Stimulated activated CD8-positive, alpha-beta memory T cell treated with anti-CD3 and anti-CD28 coated beads, Interleukin-7, amount 100 ng/mL, for 24 hours (primary cell): ENCODE measurements at regions not wholly inside any gene's neighbourhood (a gene's known extent, or its start where the extent isn't known, plus 50 kb on each side); places are given as distances from the start of the nearest gene placed in this dataset.

ENCODE experiments used
- DNase-seq: peaks from one replicate; pipeline ENCODE4 v3.0.0-alpha.2; 2020; ENCODE audit warnings: low read depth

DNA sequence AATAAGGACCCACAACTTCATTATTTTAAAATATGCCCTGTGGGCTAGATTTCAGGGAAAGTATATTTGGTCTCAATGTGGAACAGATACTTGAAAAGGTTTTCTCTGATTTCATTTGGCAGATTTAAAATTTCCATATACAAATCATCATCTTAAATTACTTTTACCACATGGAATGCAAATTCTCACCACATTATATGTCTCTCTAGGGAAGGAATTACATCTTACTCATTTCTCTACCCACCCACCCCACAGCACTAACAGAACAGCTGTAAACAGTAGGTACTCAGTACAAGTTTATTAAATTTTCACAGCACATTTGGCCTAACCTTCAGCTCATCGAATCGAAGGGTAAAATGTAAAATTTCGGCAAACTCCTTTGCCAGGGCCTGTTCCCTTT is 104.0 kb downstream of the CYRIA start:
- DNase-seq: no peak

DNA sequence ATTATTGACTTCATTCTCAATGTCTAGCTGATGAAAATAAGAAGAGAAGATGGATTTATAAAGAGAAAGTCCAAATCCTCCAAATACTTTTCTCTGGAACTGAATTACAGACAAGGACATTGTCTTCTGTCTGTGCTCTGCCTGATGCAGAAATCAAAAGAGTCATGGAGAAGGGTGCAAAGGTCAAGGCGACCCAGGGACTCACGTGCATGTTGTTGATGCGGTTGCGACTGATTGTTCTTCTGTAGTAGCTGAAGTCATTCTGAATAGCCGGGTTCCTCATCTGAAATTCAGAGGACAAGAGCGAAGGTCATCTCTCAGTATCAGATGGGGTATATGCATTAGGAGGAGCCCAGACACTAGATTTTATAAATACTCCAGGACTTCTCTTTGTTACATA is 104.4 kb downstream of the CYRIA start:
- no peak for DNase-seq

DNA sequence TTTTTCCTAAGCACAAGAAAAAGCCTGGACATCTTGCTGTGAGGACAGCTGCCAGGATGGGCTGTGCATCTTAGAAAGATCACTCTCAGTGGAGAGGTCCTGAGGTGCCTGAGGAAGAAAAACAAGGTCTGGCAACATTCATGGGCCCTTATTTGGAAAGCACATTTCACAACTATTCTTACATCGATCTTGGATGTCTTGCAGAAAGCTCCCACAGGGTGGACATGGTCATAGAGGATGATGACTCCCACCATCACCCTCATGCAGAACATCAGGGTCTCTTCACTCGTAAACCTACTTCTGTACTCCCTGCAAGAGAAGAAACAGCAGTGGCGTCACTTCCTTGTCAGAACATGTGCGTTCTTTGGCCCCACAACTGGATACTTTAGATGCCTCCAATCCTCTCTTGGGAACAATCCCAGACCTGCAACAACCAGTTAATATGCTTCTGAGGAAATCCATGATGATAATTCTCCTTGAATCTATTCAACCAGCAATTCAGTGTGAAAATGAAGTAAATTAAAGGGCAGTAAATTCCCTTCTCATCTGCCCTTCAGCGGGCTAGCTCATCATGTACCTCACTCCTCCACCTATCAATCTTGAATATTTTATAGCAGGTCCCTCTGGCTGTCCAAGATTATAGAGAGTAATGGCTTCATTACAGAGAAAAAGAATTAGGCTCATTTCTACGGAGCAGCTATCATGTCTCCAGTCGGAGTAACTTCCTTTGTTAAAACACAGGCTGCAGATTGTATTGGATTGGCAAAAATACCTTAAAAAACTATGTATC is 106.2 kb downstream of the CYRIA start:
- DNase-seq: no peak

DNA sequence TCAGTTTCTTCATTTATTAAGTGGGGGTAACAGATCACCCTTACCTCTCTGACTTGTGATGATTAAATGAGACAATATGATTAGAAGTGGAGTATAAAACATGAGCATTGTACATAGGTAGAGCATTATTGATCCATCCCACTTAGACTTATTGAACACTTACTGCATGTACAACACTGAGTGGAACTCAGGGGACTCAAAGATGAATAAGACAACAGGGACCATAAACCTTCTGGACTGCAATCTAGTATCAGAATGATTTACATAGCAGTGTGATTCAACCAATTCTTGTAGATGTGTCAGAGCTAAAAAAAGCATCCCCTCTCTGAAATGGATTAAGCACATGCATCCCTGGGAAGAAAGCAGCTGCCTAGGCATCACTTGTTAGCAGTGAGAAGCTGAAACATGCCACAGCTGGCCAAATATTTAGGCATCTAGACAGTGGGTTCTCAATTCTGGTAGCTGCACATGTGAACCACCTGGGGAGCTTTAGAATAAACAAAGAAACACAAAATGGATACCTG is 111.5 kb downstream of the CYRIA start:
- DNase-seq: no peak

DNA sequence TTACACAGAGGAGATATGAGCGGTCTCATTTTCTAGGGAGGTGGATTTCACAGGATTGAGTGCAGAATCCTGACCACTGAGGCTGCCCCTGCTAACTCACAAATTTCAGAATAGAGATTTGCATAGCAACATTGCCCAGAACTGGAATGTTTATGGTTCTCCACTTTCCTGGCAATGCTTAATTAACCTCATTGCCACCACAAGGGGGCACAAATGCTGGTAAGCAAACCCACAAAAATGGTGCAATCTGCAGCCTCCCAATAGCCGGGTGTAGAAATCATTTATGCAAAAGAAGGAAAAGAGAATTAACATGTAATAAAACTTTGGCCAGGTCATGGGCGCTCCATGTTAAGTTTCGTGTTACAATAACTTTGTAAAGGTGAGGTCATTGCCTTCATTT is 112.4 kb downstream of the CYRIA start:
- no peak for DNase-seq

DNA sequence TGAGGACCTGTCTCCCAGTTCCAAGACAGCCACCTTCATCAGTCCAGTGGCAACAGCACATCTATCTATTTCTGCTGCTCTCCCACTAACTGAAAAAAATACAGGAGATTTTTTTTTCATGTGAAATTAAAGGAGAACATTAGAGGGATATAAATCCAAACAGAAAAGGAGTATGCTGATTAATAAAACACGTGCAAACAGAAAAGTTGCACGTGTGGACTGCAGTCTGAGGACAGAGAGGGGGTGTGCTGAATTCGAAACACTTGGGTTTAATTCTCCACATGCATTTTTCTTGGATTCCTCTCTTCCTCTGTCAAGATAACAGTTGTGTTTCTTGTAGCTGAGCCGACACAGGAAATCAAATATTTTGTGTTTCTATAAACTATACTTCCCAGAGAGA is 113.4 kb downstream of the CYRIA start:
- no peak for DNase-seq

DNA sequence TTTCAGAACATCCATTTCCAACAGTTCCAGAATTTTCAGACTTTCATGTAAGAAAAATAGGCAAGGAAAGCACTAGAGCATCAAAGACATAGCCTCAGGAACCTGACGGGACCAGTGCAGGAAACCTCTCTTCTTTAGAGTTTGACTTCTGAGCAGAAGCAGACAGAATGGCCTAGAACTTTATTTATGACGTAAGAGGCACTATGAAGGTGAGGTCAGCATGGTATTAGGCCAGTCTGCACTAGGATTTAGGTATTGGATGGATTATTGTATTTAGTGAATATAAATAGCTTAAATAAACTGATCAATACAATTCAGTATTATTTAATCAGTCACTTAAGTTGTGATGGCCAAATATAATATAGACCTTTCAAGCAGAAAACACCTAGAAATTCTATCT is 117.6 kb downstream of the CYRIA start:
- DNase-seq: no peak

DNA sequence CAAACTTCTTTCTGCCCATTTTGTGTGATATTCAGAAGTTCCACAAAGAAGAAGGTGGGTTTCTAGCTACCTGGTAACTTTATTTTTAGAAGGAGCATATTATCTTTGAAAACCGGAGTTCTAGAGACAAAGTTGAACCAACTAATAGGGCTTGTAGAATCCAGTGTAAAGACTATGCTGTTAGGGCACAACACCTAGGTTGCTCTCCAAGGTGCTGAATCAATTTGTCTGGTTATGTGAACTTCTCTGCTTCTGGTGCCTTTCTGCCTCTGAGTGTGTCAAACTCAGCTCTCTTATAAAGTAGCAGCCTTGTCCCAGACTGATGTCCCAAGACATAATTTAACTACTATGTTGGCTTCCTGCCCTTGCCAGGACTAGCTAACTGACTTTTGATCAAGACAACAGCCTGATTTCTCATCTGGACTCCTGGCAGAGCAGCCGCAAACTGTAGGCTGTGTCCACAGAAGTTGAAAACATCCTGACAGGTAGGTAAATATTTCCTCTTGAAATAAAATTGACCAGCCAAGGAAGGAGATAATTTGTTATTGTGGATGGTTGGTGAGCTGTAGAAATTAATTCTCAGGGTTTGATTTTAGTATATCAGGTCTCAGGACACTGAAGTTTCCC is 119.4 kb downstream of the CYRIA start:
- no peak for DNase-seq

DNA sequence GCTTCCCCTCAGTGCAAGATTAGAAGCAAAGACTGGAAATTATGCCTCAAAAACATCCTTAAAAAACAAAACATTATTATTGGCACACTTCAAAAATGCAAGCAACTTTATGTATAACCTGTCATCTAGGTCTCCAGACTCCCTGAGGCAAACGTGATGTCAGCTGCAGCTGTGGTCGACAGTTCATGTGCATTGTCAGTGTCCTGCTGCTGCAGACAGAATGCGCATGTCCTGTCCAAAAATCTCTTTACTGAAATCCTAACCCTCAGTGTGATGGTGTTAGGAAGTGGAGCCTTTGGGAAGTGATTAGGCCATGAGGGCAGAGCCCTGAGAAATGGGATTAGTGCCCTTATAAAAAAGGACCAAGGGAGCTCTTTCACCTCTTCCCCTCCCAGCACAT is 126.9 kb downstream of the CYRIA start:
- no peak for DNase-seq

DNA sequence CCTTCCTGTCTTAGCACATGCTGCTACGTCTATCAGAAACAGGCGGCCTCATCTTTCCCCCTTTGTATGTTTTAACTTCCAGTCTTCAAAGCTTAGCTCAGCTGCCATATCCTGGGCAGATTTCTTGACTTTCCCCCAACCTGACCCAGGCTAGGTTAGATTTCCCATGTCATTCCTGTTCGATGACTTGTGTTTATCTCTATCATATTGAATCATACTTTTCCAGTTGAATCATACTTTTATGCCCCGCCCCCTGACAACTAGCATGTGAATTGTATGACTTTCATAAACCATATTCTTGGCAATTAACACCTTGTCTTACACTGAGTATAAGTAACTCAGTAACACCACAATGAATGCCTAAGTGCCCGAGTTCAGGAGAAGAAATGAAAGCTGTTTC is 128.3 kb downstream of the CYRIA start:
- DNase-seq: no peak

DNA sequence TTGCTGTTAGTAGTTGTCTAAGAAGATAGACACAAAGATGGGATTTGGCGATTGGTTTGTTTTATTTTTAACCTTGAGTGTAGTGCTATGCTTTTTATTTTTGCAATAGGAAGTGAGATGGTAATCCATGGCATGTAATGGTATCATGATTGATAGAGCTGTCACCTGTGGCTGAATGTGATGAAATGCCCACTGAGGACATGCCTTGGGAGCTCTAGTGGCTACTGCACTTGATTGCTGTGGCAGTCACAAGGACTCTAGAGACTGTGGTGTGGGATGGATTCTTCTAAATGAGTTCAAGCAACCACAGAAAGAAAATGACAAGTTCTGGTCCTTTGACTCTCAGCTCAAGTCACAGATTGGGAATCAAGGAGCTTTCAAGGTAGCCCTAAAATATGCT is 139.4 kb downstream of the CYRIA start:
- DNase-seq: no peak

DNA sequence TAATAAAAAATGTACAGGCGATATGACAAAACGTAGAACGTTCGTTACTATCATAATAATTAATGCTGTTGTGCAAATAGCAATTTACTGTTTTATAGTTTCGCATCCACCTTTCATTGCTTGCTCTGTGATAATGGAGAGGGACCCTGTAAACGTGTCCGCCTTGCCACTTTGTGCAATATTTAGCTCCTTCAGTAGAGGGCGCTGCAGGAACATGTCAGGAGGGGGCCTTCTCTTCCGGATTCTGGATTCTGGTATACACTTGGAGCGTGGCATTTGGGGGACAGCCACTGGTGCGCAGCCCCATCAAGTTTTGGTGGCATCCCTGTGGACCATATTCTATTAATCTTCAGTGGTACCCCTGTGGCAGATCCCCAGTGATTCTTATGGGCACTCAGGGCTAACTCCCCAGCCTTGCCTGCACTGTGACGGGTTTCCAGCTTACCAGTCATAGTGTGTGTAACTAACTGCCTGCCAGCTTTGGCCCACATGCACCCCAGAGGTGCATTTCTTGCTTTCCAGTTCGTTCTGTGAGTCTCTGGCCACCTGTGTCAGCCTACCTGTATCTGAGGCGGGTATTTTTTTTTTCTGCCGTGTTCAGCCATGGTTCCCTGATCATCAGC is 140.3 kb downstream of the CYRIA start:
- DNase-seq: no peak

DNA sequence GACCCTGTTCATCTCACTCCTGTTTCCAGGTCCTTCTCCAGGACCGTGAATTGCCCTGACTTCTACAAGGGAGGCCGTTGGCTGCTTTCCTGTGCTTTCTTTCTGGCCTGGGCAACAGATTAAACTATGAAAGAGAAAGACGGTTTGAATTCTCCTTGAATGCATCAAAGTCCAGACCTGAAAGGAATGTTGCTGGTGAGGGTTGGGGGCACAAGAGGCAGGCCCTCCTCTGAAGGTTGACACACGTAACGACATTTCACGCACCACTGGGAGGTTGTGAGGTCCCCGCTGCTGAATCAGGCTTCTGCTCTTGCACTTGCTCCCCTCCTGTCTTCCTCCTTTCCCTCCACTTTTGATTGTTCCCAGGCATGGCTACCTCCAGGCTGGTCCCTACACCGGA is 141.9 kb downstream of the CYRIA start:
- no peak for DNase-seq

DNA sequence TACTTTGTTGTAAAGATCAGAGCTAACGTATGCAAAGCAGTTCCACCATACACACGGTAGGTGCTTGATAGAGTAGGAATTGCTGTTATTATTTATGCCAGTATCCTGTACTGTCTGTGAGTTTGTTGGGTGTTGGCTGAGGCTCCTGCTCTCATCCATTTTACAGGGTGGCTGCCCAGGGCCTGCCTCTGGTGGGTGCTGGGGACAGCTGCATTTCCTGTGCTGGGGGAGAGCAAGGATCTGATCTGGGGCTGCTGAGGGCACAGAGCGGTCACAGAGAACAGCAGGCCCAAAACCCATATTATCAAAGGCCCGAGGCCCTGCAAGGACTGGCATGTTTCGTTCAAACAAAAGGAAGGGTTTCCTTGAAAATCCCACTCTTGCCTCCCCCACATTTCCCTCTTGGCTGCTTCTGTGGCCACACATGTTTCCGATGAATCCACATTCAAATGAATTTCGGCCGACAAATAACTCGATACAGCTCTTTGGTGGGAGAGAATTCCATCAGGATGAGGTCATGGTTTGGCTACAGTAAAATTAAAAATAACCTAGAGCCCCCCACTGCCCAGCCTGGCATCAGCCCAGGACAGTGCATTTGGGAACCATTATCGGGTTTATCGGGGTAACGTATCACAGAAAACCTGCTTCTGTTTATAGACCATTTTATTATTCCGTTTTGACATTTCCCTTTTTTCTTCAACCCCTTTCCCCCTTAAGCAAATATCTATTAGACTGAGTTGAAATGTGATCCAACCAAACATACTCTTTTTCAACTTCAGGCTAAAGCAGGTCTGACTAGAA is 143.4 kb downstream of the CYRIA start:
- no peak for DNase-seq

DNA sequence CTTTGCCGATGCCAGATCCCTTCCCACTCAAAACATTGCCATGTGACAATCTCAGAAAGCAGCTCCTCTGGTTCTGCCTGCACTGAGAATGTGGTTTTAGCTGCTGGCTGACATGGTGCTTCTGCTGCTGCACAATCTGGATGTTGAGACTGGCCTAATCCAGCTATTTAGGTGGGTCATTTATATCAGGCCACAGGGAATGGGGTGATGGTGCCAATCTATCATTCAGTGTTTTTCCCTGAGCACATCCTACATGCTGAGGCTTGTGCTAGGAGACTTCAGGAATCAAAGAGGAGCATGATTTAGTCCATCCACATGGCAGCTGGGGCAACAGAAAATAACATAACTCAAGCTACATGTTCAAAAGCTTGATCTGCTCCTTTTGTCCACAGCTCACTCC is 144.7 kb downstream of the CYRIA start:
- DNase-seq: no peak

DNA sequence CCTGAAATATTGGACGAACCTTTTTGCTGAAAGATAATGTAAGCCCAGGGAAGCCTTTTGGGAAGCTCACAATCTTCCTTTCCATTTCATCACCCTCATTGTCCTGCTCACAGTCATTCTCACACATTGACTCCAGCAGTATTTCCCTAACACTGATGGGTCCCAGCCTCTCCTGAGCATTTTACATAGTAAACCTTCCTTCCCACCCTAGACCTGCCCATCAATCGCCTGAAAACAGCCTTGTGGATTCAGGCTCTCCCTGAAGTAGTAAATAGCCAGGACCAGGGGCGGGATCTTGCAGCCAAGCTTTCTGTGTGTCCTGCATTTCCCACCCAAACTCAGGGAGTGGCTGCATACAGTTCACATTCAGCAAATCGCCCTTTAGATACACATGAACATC is 149.9 kb downstream of the CYRIA start:
- DNase-seq: no peak

DNA sequence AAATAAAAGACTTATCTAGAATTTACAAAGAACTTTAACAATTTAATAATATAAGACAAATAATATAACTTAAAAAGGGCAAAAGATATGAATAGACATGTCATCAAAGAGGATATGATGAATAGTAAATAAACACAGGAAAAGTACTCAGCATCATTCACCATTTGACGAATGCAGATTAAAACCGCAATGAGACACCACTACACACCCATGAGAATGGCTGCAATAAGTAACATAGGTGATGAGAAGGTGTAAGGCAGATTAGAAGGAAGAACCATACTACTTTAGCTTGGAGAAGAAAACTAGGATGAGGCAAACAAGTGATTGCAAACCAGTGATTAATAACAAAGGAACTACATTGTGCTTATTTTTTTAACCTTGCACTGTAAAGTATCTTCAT is 152.0 kb downstream of the CYRIA start:
- DNase-seq: no peak

DNA sequence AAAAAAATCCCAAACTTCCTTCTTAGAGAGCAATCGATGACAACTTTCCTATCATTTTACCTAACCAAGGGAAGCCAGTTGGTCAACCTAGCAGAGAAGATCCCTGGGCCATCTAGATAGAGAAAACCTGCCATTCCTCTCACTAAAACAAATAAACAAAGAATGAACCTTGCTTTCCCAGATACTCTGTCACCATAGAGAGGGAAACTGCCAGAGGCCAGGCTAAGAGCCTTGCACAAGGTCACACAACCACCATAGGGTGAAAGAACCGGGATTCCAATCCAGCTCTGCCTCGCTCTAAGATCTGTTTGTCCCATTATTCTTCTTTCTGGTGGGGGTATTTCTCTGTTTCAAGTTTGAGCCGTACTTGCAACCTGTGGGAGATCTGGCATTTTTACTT is 154.6 kb downstream of the CYRIA start:
- DNase-seq: no peak

DNA sequence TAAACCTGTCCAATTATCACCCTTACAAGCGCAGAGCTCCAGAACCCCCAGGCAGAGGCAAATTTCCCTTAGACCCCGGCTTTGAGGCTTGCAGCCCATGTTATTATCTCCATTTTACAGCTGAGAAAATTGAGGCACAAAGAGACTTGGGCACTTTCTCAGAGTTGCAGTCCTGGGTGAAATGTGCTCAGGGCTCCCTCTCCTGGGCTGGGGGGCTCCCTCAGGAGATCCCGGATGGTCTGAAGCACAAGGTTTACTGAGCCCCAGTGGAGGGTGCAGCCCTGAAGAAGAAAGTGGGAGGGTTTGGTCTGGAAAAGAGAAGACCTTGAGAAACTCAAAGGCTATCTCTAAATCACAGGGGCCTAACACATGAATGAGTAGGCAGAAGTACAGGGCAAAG is 156.6 kb downstream of the CYRIA start:
- DNase-seq: no peak

DNA sequence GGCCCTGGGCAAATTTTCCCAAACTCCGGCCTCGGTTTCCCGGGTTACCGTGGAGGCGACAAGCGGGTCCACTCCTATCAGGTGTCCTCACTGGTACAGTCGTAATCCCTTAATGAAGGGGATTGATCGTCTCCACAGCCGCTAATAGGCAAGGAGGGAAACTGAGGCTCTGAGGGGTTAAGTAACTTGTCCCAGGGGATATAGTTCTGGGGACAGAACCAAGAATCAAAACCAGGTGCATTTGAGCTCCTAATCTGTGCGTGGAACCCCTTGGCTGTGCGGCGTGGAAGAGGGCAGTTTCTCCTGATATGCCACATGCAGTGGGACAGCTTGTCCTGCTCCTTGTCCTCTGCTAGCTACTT is 157.2 kb downstream of the CYRIA start:
- DNase-seq: no peak

DNA sequence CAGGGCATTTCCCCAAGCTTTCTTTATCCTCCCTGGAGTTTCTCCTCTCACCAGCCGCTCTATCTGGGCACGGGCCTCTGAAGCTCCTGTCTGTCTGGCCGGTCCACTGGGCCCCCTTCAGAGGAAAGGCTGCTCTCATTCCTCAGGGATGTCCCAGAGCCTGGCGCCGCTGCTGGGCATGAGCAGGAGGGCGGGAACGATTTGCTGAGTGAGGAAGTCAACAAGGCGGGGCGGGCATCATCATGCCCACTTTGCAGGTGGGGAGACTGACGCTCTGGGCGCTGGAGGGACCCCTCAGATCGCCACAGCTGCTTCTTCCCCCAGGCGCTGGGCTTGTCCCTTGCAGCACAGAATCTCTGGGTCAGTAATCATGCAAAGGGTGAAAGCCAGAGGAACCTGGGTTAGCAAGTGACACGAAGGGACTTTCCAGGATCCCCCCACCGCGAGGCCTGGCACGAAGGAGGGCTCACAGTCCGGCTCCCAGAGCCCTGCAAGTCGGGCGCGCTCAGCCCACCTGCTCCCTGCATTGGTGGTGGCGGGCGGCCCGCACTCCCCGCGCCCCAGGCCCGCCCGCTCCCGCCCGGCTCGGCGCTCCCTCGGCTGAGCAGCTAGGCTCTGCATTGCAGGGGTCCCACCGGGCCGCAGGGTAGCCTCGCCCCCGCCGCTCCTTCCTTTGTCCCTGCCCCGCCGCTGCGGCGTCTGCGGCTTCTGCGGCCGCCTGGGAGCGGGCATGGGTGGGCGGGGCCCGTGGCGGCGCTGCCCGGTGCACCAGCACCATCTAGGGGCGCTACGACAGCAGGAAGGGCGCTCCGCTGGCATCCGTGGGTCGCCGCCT is 157.8 kb downstream of the CYRIA start:
- DNase-seq: no peak

DNA sequence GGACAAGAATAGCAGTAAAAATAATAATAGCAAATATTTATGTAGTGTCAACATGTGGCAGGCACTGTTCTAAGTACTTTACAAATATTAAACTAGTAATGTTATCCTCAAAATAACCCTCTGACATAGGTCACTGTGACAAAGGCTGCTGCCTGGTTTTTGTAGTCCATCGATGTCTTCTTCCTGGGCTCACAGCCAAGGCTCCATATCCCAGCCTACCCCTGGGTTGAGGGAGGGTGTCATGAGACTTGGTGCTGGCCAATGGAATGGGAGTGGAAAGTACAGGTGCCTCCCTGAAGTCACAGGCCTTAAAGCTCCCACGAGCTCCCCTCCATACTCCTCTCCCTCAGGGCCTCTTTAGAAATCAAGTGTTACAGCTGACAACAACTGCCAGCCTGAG is 159.3 kb downstream of the CYRIA start:
- no peak for DNase-seq
